HCT116 (cell line): ENCODE measurements at regions not wholly inside any gene's neighbourhood (a gene's known extent, or its start where the extent isn't known, plus 50 kb on each side); places are given as distances from the start of the nearest gene placed in this dataset.

ENCODE experiments used
- ATAC-seq: fragments of 200-7000 bp; cut with Tn5 transposase; 2 replicates; pipeline ENCODE4 v1.9.1; 2020; ENCODE audit warnings: mild to moderate bottlenecking, moderate library complexity
- BruUV-seq: library from RNA; stranded (reverse); fragments of 400-500 nt; replicated peaks from 2 replicates; lab custom pipeline; 2021; lab: Mats Ljungman, UMichigan
- CTCF ChIA-PET: fragments of 300-600 bp; sonication (Branson Sonifier 250); formaldehyde crosslinking; loops from one replicate; lab custom pipeline; 2021; ENCODE audit warnings: antibody characterized with exemption; lab: Charles Lee
- POLR2A ChIA-PET: fragments of 300-600, 350-600 bp; sonication (Branson Sonifier 250); formaldehyde crosslinking; loops from one replicate; lab custom pipeline; 2021; ENCODE audit warnings: antibody characterized with exemption; lab: Charles Lee
- RAD21 ChIA-PET, 2 experiments: fragments of 300-600 bp; sonication (Branson Sonifier 250); formaldehyde crosslinking; loops; one replicate each; lab custom pipeline; 2023; ENCODE audit warnings: low total read pairs in 2 of 2; ENCODE audit not compliant: uncharacterized antibody in 2 of 2, unreplicated experiment in 2 of 2, low non-redundant PET in 1 of 2; lab: Charles Lee
- DNase-seq: peaks from one replicate; pipeline ENCODE4 v3.0.0-alpha.2; 2010; ENCODE audit warnings: low read depth, low spot score
- H2AFZ ChIP-seq: fragments of 200-600 bp; shearing (Covaris generic), sonication (generic); 2 replicates; pipeline ENCODE4 v1.6.1; 2017; ENCODE audit warnings: low read depth, mixed run types, mixed read lengths, antibody characterized with exemption, low read length; ENCODE audit not compliant: poor library complexity, severe bottlenecking
- H3K27ac ChIP-seq: 2 replicates; pipeline ENCODE4 v1.5.1; 2012; ENCODE audit warnings: low read depth, low read length
- H3K27me3 ChIP-seq: fragments of 200-600 bp; sonication (generic); 2 replicates; pipeline ENCODE4 v1.6.1; 2016; ENCODE audit warnings: mixed run types, low read length, mixed read lengths; ENCODE audit not compliant: insufficient read depth
- H3K36me3 ChIP-seq, 2 experiments: fragments of 200-500 bp in 1 of 2; fragments of 200-600 bp in 1 of 2; sonication (Bioruptor generic) in 1 of 2; sonication (generic) in 1 of 2; 2 replicates each; pipeline versions ENCODE4 v1.5.1 to v1.6.1; 2014 to 2016; ENCODE audit warnings: low read length in 2 of 2, inconsistent platforms in 1 of 2, mixed read lengths in 1 of 2, mixed run types in 1 of 2; ENCODE audit not compliant: insufficient read depth in 2 of 2, control insufficient read depth in 1 of 2
- H3K4me1 ChIP-seq, 2 experiments: fragments of 200-600 bp in 1 of 2; sonication (generic) in 1 of 2; 2 replicates each; pipeline versions ENCODE4 v1.5.1 to v1.6.1; 2012 to 2017; ENCODE audit warnings: low read length in 2 of 2, inconsistent platforms in 1 of 2, mild to moderate bottlenecking in 1 of 2, mixed read lengths in 1 of 2, mixed run types in 1 of 2, moderate library complexity in 1 of 2; ENCODE audit not compliant: insufficient read depth in 2 of 2, control insufficient read depth in 1 of 2
- H3K4me2 ChIP-seq: fragments of 200-600 bp; sonication (generic); 2 replicates; pipeline ENCODE4 v1.6.1; 2017; ENCODE audit warnings: mixed run types, low read length, mixed read lengths
- H3K4me3 ChIP-seq, 2 experiments: fragments of 200-600 bp in 1 of 2; sonication (generic) in 1 of 2; replicated peaks in 1 of 2; 2 replicates each; pipeline ENCODE4 v1.5.1; 2011 to 2016; ENCODE audit warnings: low read length in 2 of 2, control low read depth in 1 of 2, low read depth in 1 of 2, mild to moderate bottlenecking in 1 of 2, mixed read lengths in 1 of 2, mixed run types in 1 of 2
- H3K79me2 ChIP-seq: fragments of 200-600 bp; sonication (generic); 2 replicates; pipeline ENCODE4 v1.6.1; 2017; ENCODE audit warnings: mild to moderate bottlenecking, mixed run types, low read length, moderate library complexity, mixed read lengths; ENCODE audit not compliant: insufficient read depth
- H3K9ac ChIP-seq: fragments of 200-600 bp; sonication (generic); 2 replicates; pipeline ENCODE4 v1.6.1; 2016; ENCODE audit warnings: low read length, mixed read lengths
- H3K9me2 ChIP-seq: fragments of 200-600 bp; sonication (generic), shearing (Covaris generic); 2 replicates; pipeline ENCODE4 v1.6.1; 2017; ENCODE audit warnings: mixed run types, mild to moderate bottlenecking, moderate library complexity; ENCODE audit not compliant: insufficient read depth
- H3K9me3 ChIP-seq, 2 experiments: fragments of 200-500 bp in 1 of 2; fragments of 200-600 bp in 1 of 2; sonication (Bioruptor generic) in 1 of 2; sonication (generic) in 1 of 2; 2 replicates each; pipeline ENCODE4 v1.6.1; 2014 to 2017; ENCODE audit warnings: low read length in 2 of 2, mixed read lengths in 2 of 2, inconsistent platforms in 1 of 2, low read depth in 1 of 2, mild to moderate bottlenecking in 1 of 2, mixed run types in 1 of 2, moderate library complexity in 1 of 2; ENCODE audit not compliant: control insufficient read depth in 1 of 2, insufficient read depth in 1 of 2
- H4K20me1 ChIP-seq: fragments of 200-600 bp; sonication (generic), shearing (Covaris generic); 2 replicates; pipeline ENCODE4 v1.6.1; 2017; ENCODE audit warnings: mixed run types, mild to moderate bottlenecking, moderate library complexity; ENCODE audit not compliant: insufficient read depth
- CBX3 ChIP-seq: IDR thresholded peaks from 2 replicates; pipeline ENCODE4 v1.6.1; 2012; ENCODE audit warnings: low read depth
- ELF1 ChIP-seq: IDR thresholded peaks from 2 replicates; pipeline ENCODE4 v1.6.1; 2012; ENCODE audit warnings: low read depth, borderline replicate concordance
- EZH2 ChIP-seq: fragments of 200-600 bp; sonication (generic); IDR thresholded peaks from 2 replicates; pipeline ENCODE4 v1.6.1; 2017; ENCODE audit warnings: antibody characterized with exemption, mixed run types
- EZH2phosphoT487 ChIP-seq: fragments of 200-600 bp; IDR thresholded peaks from 2 replicates; pipeline ENCODE4 v1.6.1; 2018; ENCODE audit warnings: antibody characterized with exemption, borderline replicate concordance
- FOSL1 ChIP-seq: IDR thresholded peaks from 2 replicates; pipeline ENCODE4 v1.6.1; 2012; ENCODE audit warnings: low read depth
- MAX ChIP-seq: IDR thresholded peaks from 2 replicates; pipeline ENCODE4 v1.6.1; 2012
- POLR2A ChIP-seq: IDR thresholded peaks from 2 replicates; pipeline ENCODE4 v1.7.0; 2011; ENCODE audit warnings: borderline replicate concordance; ENCODE audit not compliant: insufficient read depth, insufficient read length; ENCODE audit errors: extremely low read depth
- POLR2AphosphoS5 ChIP-seq: IDR thresholded peaks from 2 replicates; pipeline ENCODE4 v1.6.1; 2011; ENCODE audit warnings: mild to moderate bottlenecking, low read depth, low read length, moderate library complexity
- REST ChIP-seq: IDR thresholded peaks from 2 replicates; pipeline ENCODE4 v1.6.1; 2012; ENCODE audit warnings: low read depth
- SP1 ChIP-seq: IDR thresholded peaks from 2 replicates; pipeline ENCODE4 v1.6.1; 2012; ENCODE audit warnings: low read depth
- SRF ChIP-seq: IDR thresholded peaks from 2 replicates; pipeline ENCODE4 v1.6.1; 2012; ENCODE audit warnings: low read depth
- YY1 ChIP-seq: IDR thresholded peaks from 2 replicates; pipeline ENCODE4 v1.6.1; 2011; ENCODE audit warnings: low read length, low read depth, moderate library complexity, mild to moderate bottlenecking; ENCODE audit not compliant: insufficient replicate concordance; ENCODE audit errors: extremely low read depth
- ZFX ChIP-seq: fragments of 450-650 bp; IDR thresholded peaks from 2 replicates; pipeline ENCODE4 v1.6.1; 2017
- ZNF274 ChIP-seq: fragments of 200-500 bp; sonication (Bioruptor generic); IDR thresholded peaks from 2 replicates; pipeline ENCODE4 v1.6.1; 2014; ENCODE audit warnings: mild to moderate bottlenecking, low read depth, low read length, inconsistent platforms
- intact Hi-C: fragments of 100-400 bp; cut with micrococcal nuclease; formaldehyde crosslinking; loops from 2 replicates; pipeline ENCODE4 v1.10.0; 2022

GRCh38 chr3:82883072-82883471, 1121.6 kb upstream of the GBE1 start:
- H3K4me3 ChIP-seq = no peak overlapping the region
- RAD21 ChIA-PET = no interaction called here
- no peak overlapping the region for H2AFZ ChIP-seq
- H3K36me3 ChIP-seq = no peaks in the 10 kb centered on the region; a peak in 1 of 4 replicates
- no peaks in the 10 kb centered on the region for H3K4me1 ChIP-seq
- no peaks in the 10 kb centered on the region for H3K9me2 ChIP-seq
- no peak for ATAC-seq
- no peak for TF ChIP-seq ZNF274
- no peak for TF ChIP-seq FOSL1
- TF ChIP-seq SP1 = no peak
- TF ChIP-seq SRF = no peak
- TF ChIP-seq CBX3 = no peak
- no peak overlapping the region for H3K4me2 ChIP-seq
- no peaks in the 10 kb centered on the region for H3K27me3 ChIP-seq
- DNase-seq = no peak
- H3K79me2 ChIP-seq = no peaks in the 10 kb centered on the region
- no peaks in the 10 kb centered on the region for H4K20me1 ChIP-seq
- no peak overlapping the region for H3K9ac ChIP-seq
- POLR2A ChIA-PET = no interaction called here
- CTCF ChIA-PET = no interaction called here
- peaks cover 3 to 6% of the 10 kb centered on the region in 2 experiments; a peak in 2 of 4 replicates for H3K9me3 ChIP-seq
- H3K27ac ChIP-seq = no peak overlapping the region
- no TSS peak for BruUV-seq
- intact Hi-C loops = no loop called here

GRCh38 chr3:82875401-82875800, 1114.0 kb upstream of the GBE1 start:
- no TSS peak for BruUV-seq
- RAD21 ChIA-PET = no interaction called here

More at GRCh38 chr3:82875401-82875800, 1114.0 kb upstream of the GBE1 start:
- Histone ChIP-seq H3K27me3 (no peaks in the 10 kb centered on the region), H3K27ac (no peak overlapping the region)
- no peak for DNase-seq
- TF ChIP-seq EZH2 (no peak), POLR2AphosphoS5 (no peak), ZFX (no peak), ELF1 (no peak), YY1 (no peak), EZH2phosphoT487 (no peak), POLR2A (no peak), REST (no peak), MAX (no peak)
- TF ChIP-seq, all 23 proteins: peak for 0
- no peaks in the 10 kb centered on the region for H4K20me1 ChIP-seq
- H3K36me3 ChIP-seq = no peaks in the 10 kb centered on the region; a peak in 1 of 4 replicates
- H3K9ac ChIP-seq = no peak overlapping the region
- no peak overlapping the region for H2AFZ ChIP-seq
- H3K79me2 ChIP-seq = no peaks in the 10 kb centered on the region
- ATAC-seq = no peak
- POLR2A ChIA-PET = no interaction called here
- intact Hi-C loops = no loop called here
- H3K9me2 ChIP-seq = no peaks in the 10 kb centered on the region
- H3K9me3 ChIP-seq = peaks cover 6 to 16% of the 10 kb centered on the region in 2 experiments; a peak in 2 of 4 replicates
- no peak overlapping the region for H3K4me2 ChIP-seq
- no peak overlapping the region for H3K4me3 ChIP-seq
- no peaks in the 10 kb centered on the region for H3K4me1 ChIP-seq
- CTCF ChIA-PET = no interaction called here
